Hematopoietic multipotent progenitor cell treated with erythropoietin and hydrocortisone succinate and interleukin-3 and kit ligand, for 15 days (in vitro differentiated cells): ENCODE measurements at regions not wholly inside any gene's neighbourhood (a gene's known extent, or its start where the extent isn't known, plus 50 kb on each side); places are given as distances from the start of the nearest gene placed in this dataset.

Experiments used
- DNase-seq: peaks from one replicate; pipeline ENCODE4 v3.0.0-alpha.2; 2015; ENCODE audit warnings: low spot score

- no peak for DNase-seq
These were observed 1183.9 kb downstream of the SLITRK1 start for GRCh38 chr13:82698383-82698782.

GRCh38 chr13:82693607-82694006 lies 1188.7 kb downstream of the SLITRK1 start:
- no peak for DNase-seq

- DNase-seq, result peak; percentile 2
These were observed 1193.8 kb downstream of the SLITRK1 start for GRCh38 chr13:82688400-82688994.

- no peak for DNase-seq
These were observed 1194.4 kb downstream of the SLITRK1 start for GRCh38 chr13:82687884-82688283.

GRCh38 chr13:82681535-82681934 lies 1200.7 kb downstream of the SLITRK1 start:
- DNase-seq, result no peak

GRCh38 chr13:82678052-82678451 lies 1204.2 kb downstream of the SLITRK1 start:
- DNase-seq, result no peak

- no peak for DNase-seq
These were observed 1207.2 kb downstream of the SLITRK1 start for GRCh38 chr13:82675024-82675423.

GRCh38 chr13:82674546-82674945 lies 1207.7 kb downstream of the SLITRK1 start:
- no peak for DNase-seq

GRCh38 chr13:82672248-82672647 lies 1210.0 kb downstream of the SLITRK1 start:
- DNase-seq, result no peak

GRCh38 chr13:82664183-82664582 lies 1218.1 kb downstream of the SLITRK1 start:
- no peak for DNase-seq

- DNase-seq, result no peak
These were observed 1221.1 kb downstream of the SLITRK1 start for GRCh38 chr13:82661126-82661525.

- DNase-seq, result no peak
These were observed 1223.5 kb downstream of the SLITRK1 start for GRCh38 chr13:82658811-82659210.

GRCh38 chr13:82657471-82657870 lies 1224.8 kb downstream of the SLITRK1 start:
- DNase-seq, result no peak

- DNase-seq, result no peak
These were observed 1227.1 kb downstream of the SLITRK1 start for GRCh38 chr13:82654861-82655855.

- no peak for DNase-seq
These were observed 1228.1 kb downstream of the SLITRK1 start for GRCh38 chr13:82654143-82654542.

- DNase-seq, result no peak
These were observed 1234.7 kb downstream of the SLITRK1 start for GRCh38 chr13:82647540-82647939.

GRCh38 chr13:82636119-82636518 lies 1246.2 kb downstream of the SLITRK1 start:
- no peak for DNase-seq

GRCh38 chr13:82634946-82635345 lies 1247.3 kb downstream of the SLITRK1 start:
- no peak for DNase-seq

- DNase-seq, result no peak
These were observed 1255.1 kb downstream of the SLITRK1 start for GRCh38 chr13:82627183-82627582.

- no peak for DNase-seq
These were observed 1256.6 kb downstream of the SLITRK1 start for GRCh38 chr13:82625717-82626116.

GRCh38 chr13:82615043-82615442 lies 1267.2 kb downstream of the SLITRK1 start:
- DNase-seq, result no peak

GRCh38 chr13:82614086-82614485 lies 1268.2 kb downstream of the SLITRK1 start:
- no peak for DNase-seq

GRCh38 chr13:82606008-82606407 lies 1276.3 kb downstream of the SLITRK1 start:
- DNase-seq, result no peak
